ENCODE measurements at regions not wholly inside any gene's neighbourhood (a gene's known extent, or its start where the extent isn't known, plus 50 kb on each side); places are given as distances from the start of the nearest gene placed in this dataset.

DNA sequence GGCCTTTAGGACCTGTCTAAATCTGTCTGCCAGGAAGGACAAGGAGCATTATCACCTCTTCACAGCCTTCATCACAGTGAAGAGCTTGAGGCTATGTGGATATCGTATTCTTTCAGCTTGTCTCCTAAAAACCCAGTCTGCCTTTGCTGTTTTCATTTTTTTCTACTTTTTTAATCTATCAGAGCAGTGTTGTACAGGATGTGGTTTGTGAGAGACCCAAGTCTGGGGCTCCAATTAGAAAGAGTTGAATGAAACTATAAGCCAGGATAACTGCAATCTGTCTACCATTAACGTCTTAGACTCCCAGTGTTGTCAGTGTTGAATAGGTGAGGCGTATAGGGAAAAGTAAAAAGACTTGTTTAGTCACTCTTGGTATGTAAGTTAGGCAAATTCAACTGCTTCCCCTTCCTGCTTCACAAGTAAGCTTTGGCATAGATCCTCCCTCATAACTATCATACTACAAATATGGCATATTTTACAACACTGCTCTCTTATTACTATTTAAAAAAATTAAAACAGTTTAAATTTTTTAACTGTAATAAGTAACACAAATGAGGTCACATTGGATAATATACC lies 1225.8 kb upstream of the PRMT6 start:
- no peak for DNase-seq (ENCODE audit: low spot score)

- DNase-seq (ENCODE audit: low spot score), result no peak
These were observed 1218.4 kb upstream of the PRMT6 start for GRCh38 chr1:105838071-105838470.

GRCh38 chr1:105865546-105865945 lies 1190.9 kb upstream of the PRMT6 start:
- DNase-seq (ENCODE audit: low spot score), result no peak

GRCh38 chr1:105872817-105873216 lies 1183.7 kb upstream of the PRMT6 start:
- no peak for DNase-seq (ENCODE audit: low spot score)

DNA sequence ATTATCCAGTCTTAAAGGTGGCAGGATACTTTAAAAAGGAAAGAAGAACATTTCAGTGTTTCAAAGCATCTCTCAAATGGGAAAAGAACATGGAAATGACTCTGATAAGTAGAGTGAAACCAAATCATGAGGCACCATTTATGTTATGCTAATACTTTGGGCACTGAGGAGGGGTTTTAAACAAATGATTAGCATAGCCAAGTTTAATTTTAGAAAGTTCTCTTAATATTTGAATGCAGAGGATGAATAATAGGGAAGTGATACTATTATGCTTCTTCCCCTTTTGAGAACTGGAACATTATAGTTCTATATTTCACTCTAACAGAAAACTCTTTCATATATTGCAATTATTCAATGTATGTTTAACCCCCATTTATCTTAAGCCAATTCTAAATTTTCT lies 1181.9 kb upstream of the PRMT6 start:
- DNase-seq (ENCODE audit: low spot score), result no peak

DNA sequence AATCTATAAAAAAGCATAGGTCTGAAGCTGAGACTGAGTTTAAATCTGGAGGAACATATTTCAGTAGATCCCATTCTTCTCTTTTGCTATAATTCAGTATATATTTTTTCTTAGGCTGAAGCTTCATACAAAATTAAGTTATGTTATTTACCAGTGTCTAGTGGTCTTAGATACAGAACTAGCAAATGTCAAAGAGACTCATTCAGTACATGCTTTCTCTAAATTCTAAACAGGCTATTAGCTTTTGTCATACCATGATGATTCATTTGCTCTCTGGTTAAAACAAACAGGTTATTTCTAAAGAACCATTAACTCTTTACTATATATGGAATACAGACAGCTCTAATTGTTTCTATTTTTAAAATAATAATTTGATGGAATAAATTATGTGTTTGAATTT lies 1170.2 kb upstream of the PRMT6 start:
- DNase-seq (ENCODE audit: low spot score), result no peak

DNA sequence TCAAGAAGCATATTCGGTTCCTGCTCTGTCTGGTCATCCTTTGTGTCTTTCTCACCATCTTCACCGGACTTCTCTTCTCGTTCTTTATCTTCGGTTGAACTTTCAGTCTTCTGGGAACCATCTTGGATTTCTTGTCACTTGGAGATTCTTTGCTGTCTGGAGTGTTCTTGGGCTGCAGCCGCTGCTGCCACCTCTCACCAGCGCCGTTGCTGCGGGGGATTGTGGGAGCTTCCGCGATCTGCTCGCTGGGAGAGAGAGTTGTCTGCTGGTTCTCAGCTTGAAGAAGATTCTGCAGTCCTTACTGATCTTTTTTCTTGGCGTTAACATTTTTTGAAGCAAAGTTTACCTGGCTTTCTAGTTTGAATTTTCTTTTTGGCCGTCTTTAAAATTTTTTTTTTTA lies 1165.2 kb upstream of the PRMT6 start:
- DNase-seq (ENCODE audit: low spot score), result no peak

GRCh38 chr1:105894006-105894405 lies 1162.5 kb upstream of the PRMT6 start:
- DNase-seq (ENCODE audit: low spot score), result no peak

DNA sequence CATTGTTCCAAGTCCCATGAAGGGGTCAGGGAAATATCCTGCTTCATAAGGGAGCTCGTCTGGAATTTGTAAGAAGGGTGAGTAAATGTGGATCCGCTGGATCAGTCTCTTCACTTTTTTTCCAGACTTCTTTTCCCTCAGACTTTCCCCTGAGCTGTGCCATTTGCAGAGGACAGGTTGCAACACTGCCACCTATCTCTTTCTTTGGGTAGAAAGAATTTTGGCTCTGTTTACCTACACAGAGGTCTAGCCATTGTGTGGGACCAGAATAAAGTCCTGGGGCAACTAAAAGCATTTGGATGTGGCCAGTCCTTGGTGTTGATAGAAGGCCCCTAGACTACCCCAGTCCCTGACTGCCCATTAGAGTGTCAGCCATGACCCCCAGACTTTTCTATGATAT lies 1146.7 kb upstream of the PRMT6 start:
- no peak for DNase-seq (ENCODE audit: low spot score)

GRCh38 chr1:105914403-105914802 lies 1142.1 kb upstream of the PRMT6 start:
- no peak for DNase-seq (ENCODE audit: low spot score)

- no peak for DNase-seq (ENCODE audit: low spot score)
These were observed 1121.7 kb upstream of the PRMT6 start for GRCh38 chr1:105934806-105935205.

DNA sequence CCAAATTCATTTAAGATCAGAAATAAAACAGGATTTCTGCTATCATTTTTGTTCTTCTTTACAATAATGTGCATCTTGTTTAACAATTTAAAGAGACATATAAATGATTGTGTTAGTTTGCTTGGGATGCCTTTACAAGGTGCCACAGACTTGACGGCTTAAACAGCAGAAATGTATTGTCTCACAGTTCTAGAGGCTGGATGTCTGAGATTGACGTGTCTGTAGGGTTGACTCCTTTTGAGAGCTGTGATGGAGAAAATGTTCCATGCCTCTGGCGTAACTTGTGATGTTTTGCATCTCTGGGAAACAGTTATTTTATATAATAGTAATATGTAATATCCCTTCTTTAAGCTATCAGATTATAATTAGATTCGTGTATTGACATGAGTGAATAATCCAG lies 1091.6 kb upstream of the PRMT6 start:
- DNase-seq (ENCODE audit: low spot score), result no peak

- no peak for DNase-seq (ENCODE audit: low spot score)
These were observed 1059.0 kb upstream of the PRMT6 start for GRCh38 chr1:105997516-105997915.

DNA sequence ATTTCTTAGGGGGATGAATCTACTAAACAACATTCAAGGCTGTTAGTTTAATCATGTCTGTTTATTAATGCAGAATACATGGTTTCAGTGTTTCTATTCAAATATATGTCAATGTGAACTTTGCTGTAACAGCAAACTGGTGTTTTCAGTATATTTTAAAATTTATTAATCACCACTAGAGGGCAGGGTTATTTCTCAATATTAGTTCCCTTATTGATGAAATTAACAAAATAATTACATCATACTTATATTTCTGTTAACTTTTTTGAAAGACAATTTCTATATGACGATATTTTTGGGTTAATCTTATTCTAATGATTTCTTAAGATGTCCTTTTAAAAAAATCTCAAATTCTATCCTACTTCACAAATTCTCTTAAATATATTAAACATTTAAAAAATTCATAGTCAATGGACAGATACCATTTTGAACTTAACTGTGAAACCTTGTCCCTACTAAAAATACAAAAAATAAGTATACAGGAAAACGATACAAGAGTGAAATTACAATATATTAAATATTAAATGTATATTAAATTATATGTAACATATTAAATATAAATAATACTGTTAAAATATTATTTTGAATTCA lies 1034.1 kb upstream of the PRMT6 start:
- no peak for DNase-seq (ENCODE audit: low spot score)

- no peak for DNase-seq (ENCODE audit: low spot score)
These were observed 1028.6 kb upstream of the PRMT6 start for GRCh38 chr1:106027871-106028270.

DNA sequence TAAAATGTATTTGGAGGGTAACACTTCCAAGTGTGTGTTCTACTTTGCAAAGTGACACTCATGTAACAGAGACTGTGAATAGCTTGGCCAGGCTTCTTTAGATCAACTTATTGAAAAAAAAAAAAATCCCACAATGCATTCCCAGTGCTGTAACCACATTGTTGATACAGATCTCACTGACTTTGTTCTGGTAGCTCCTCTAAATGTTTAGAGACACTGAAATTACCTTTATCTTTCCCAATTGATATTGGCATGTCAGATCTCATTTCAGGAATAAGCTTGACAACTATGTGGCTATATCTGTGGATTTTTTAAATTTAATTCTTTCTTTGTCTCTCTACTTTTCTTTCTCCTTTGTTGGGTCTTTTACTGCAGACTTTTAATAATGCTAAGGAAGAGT lies 1018.9 kb upstream of the PRMT6 start:
- no peak for DNase-seq (ENCODE audit: low spot score)

- DNase-seq (ENCODE audit: low spot score), result no peak
These were observed 1018.2 kb upstream of the PRMT6 start for GRCh38 chr1:106038260-106038659.

DNA sequence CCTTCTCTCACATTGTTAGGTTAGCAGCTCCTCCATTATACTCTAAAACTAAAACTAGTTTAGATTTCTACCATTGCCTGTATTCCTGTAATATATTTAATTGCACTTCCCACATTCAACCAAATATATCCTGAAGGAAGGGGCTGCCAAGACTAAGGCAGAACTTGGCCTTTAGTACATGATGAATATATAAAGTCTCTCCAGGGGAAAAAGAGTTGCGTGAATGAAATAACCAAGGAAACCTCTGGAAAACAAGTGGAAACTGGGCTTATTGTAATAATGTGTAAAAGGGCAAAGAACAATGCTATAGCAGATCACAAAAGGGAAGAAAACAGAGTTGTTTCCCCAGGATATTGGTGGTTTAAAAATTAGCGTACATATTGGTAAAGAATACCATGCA lies 1012.5 kb upstream of the PRMT6 start:
- DNase-seq (ENCODE audit: low spot score), result no peak

- DNase-seq (ENCODE audit: low spot score), result no peak
These were observed 1009.3 kb upstream of the PRMT6 start for GRCh38 chr1:106047210-106047609.

DNA sequence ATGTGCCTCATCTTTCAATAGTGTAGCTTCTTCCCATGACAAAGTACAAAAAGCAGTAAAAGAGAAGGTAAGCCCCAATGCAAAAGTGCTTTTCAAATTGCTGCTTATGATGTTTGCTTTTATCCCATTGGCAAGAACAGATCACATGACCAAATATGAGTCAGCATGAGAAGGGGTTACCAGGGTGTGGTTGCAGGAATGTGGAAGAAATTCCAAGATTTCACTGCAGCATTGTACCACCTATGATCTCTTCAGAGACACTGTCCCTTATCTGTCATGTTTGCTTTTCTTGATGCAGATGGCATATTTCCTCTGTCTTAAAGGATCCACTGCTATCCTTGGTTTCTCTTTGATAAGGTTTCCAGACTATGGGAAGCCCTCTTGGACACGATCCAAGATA lies 1006.9 kb upstream of the PRMT6 start:
- DNase-seq (ENCODE audit: low spot score), result no peak

- no peak for DNase-seq (ENCODE audit: low spot score)
These were observed 1000.6 kb upstream of the PRMT6 start for GRCh38 chr1:106055855-106056254.

DNA sequence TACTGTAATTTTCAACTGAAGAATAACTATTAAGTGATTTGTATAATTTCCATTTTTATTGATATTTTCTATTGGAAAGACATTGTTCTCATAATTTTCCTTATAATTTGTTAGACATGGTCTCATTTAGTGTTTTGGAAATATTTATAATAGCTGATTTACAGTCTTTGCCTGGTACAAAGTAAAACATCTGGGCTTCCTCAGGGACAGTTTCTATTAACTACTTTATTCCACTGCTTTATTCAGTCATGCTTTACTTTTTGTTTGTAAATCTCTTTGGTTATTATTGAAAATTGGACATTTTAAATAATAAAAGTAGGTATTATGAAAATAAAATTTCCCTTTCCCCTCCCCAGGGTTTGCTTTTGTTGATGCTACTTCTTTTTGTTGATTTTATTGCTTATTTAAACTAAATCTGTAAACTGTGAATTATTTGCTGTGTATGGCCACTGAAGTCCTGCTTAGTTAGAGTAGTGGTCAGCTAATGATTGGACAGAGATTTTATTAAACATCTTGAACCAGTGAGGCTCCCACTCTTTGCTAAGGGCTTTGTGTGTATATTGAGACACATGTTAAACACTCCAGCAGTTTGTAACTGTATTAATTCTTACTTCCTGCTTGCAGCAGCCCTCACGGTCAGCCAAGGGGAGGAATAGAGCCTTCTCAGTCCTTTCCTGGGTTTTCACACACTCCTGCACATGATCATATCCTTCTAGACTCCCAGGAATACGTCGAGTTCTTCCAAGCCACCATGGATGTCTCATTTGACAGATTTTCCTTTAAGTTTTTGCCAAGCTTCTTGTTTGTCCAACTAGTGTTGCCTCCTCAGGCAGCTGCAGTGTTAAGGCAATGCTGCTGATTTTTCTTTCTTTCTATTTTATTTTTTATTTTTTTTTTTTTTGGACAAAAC lies 994.6 kb upstream of the PRMT6 start:
- no peak for DNase-seq (ENCODE audit: low spot score)

DNA sequence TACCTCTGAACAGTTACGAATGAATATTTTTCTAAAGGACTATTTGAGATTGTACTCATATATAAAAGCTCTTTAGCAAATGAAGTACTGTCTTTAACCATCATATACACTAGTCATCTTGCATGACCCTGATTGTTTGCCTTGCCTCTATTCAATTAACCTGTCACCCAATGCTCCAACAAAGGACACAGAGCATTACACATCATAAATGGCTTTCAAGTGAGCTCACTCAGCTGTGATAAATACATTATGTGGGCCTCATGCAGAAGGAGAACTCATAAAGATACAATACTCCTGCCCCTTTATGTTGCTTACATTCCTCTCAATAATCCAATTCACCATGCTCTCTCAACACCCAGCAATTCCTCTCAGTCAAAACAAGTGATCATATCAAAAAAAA lies 993.0 kb upstream of the PRMT6 start:
- DNase-seq (ENCODE audit: low spot score), result no peak
